ACC112 (cell line): ENCODE measurements at regions not wholly inside any gene's neighbourhood (a gene's known extent, or its start where the extent isn't known, plus 50 kb on each side); places are given as distances from the start of the nearest gene placed in this dataset.
"Not testable (repeated sequence)": the region's sequence is repeated elsewhere in the genome, so short reads cannot be mapped to it uniquely, and the experiment has no call there.

Experiments
- H2AFZ ChIP-seq: fragments of 200-600 bp; sonication (generic); one replicate; pipeline ENCODE4 v1.6.0; 2017; ENCODE audit warnings: antibody characterized with exemption, low read length; ENCODE audit not compliant: unreplicated experiment
- H3K27ac ChIP-seq: fragments of 200-600 bp; sonication (generic); 2 replicates; pipeline ENCODE4 v1.5.1; 2014; ENCODE audit warnings: low read depth, mild to moderate bottlenecking, antibody characterized with exemption, low read length, moderate library complexity
- H3K27me3 ChIP-seq: fragments of 200-600 bp; sonication (generic); 2 replicates; pipeline ENCODE4 v1.6.1; 2014; ENCODE audit warnings: mild to moderate bottlenecking, antibody characterized with exemption, low read length, moderate library complexity, mixed read lengths; ENCODE audit not compliant: insufficient read depth
- H3K36me3 ChIP-seq: fragments of 200-600 bp; sonication (generic); 2 replicates; pipeline ENCODE4 v1.6.1; 2016; ENCODE audit warnings: mild to moderate bottlenecking, antibody characterized with exemption, low read length, moderate library complexity, mixed read lengths; ENCODE audit not compliant: insufficient read depth
- H3K4me1 ChIP-seq: fragments of 200-600 bp; sonication (generic); one replicate; pipeline ENCODE4 v1.6.1; 2016; ENCODE audit warnings: low read length, mixed read lengths; ENCODE audit not compliant: insufficient read depth, unreplicated experiment, control insufficient read depth
- H3K4me3 ChIP-seq: fragments of 200-600 bp; sonication (generic); 2 replicates; pipeline ENCODE4 v1.5.1; 2014; ENCODE audit warnings: mild to moderate bottlenecking, low read depth, low read length
- H3K79me2 ChIP-seq: fragments of 200-600 bp; sonication (generic); one replicate; pipeline ENCODE4 v1.6.0; 2016; ENCODE audit warnings: low read length; ENCODE audit not compliant: control insufficient read depth, unreplicated experiment, insufficient read depth

GRCh38 chr3:6266135-6266534 is 594.8 kb upstream of the GRM7 start:
- Histone ChIP-seq H3K79me2 (no peaks in the 10 kb centered on the region), H3K4me3 (no peak overlapping the region), H3K4me1 (no peaks in the 10 kb centered on the region), H3K36me3 (no peaks in the 10 kb centered on the region), H3K27me3 (no peaks in the 10 kb centered on the region), H3K27ac (no peak overlapping the region), H2AFZ (no peak overlapping the region)

GRCh38 chr3:6273878-6274277 is 587.0 kb upstream of the GRM7 start:
- H3K4me1 ChIP-seq = no peaks in the 10 kb centered on the region
- H3K79me2 ChIP-seq = no peaks in the 10 kb centered on the region
- no peaks in the 10 kb centered on the region for H3K27me3 ChIP-seq
- no peak overlapping the region for H3K4me3 ChIP-seq
- no peak overlapping the region for H3K27ac ChIP-seq
- no peaks in the 10 kb centered on the region for H3K36me3 ChIP-seq
- H2AFZ ChIP-seq = no peak overlapping the region

GRCh38 chr3:6281662-6282061 is 579.3 kb upstream of the GRM7 start:
- H3K79me2 ChIP-seq = no peaks in the 10 kb centered on the region
- H3K4me3 ChIP-seq = no peak overlapping the region
- H2AFZ ChIP-seq = no peak overlapping the region
- H3K27me3 ChIP-seq = no peaks in the 10 kb centered on the region
- H3K4me1 ChIP-seq = no peaks in the 10 kb centered on the region
- no peak overlapping the region for H3K27ac ChIP-seq
- no peaks in the 10 kb centered on the region for H3K36me3 ChIP-seq

GRCh38 chr3:6282918-6283317 is 578.0 kb upstream of the GRM7 start:
- no peaks in the 10 kb centered on the region for H3K27me3 ChIP-seq
- no peak overlapping the region for H3K4me3 ChIP-seq
- no peaks in the 10 kb centered on the region for H3K4me1 ChIP-seq
- no peak overlapping the region for H3K27ac ChIP-seq
- H3K36me3 ChIP-seq = no peaks in the 10 kb centered on the region
- no peaks in the 10 kb centered on the region for H3K79me2 ChIP-seq
- no peak overlapping the region for H2AFZ ChIP-seq

GRCh38 chr3:6287088-6287875 is 573.6 kb upstream of the GRM7 start:
- Histone ChIP-seq H3K79me2 (no peaks in the 10 kb centered on the region), H3K27ac (no peak overlapping the region), H3K36me3 (no peaks in the 10 kb centered on the region), H3K4me3 (no peak overlapping the region), H2AFZ (no peak overlapping the region), H3K4me1 (no peaks in the 10 kb centered on the region), H3K27me3 (no peaks in the 10 kb centered on the region)

GRCh38 chr3:6301626-6302025 is 559.3 kb upstream of the GRM7 start:
- Histone ChIP-seq H2AFZ (no peak overlapping the region), H3K79me2 (no peaks in the 10 kb centered on the region), H3K27me3 (no peaks in the 10 kb centered on the region), H3K4me1 (no peaks in the 10 kb centered on the region), H3K27ac (no peak overlapping the region), H3K4me3 (no peak overlapping the region), H3K36me3 (no peaks in the 10 kb centered on the region)

GRCh38 chr3:6315906-6316305 is 545.0 kb upstream of the GRM7 start:
- no peaks in the 10 kb centered on the region for H3K79me2 ChIP-seq
- no peak overlapping the region for H3K27ac ChIP-seq
- no peaks in the 10 kb centered on the region for H3K27me3 ChIP-seq
- H3K4me1 ChIP-seq = no peaks in the 10 kb centered on the region
- H3K36me3 ChIP-seq = no peaks in the 10 kb centered on the region
- H3K4me3 ChIP-seq = no peak overlapping the region
- no peak overlapping the region for H2AFZ ChIP-seq

- Histone ChIP-seq H3K36me3 (no peaks in the 10 kb centered on the region), H3K79me2 (no peaks in the 10 kb centered on the region), H3K4me3 (no peak overlapping the region), H3K4me1 (no peaks in the 10 kb centered on the region), H3K27ac (no peak overlapping the region), H3K27me3 (no peaks in the 10 kb centered on the region), H2AFZ (no peak overlapping the region)
Measured at GRCh38 chr3:6321999-6322398, 538.9 kb upstream of the GRM7 start.

GRCh38 chr3:6326771-6327170 is 534.1 kb upstream of the GRM7 start:
- Histone ChIP-seq H3K4me1 (no peaks in the 10 kb centered on the region), H3K4me3 (no peak overlapping the region), H3K27ac (no peak overlapping the region), H3K79me2 (no peaks in the 10 kb centered on the region), H2AFZ (no peak overlapping the region), H3K27me3 (no peaks in the 10 kb centered on the region), H3K36me3 (no peaks in the 10 kb centered on the region)

GRCh38 chr3:6340980-6341325 is 520.0 kb upstream of the GRM7 start:
- H3K27me3 ChIP-seq, H2AFZ ChIP-seq, H3K36me3 ChIP-seq, H3K4me3 ChIP-seq, H3K27ac ChIP-seq, H3K4me1 ChIP-seq, H3K79me2 ChIP-seq: not testable (repeated sequence)

GRCh38 chr3:6351752-6352151 is 509.2 kb upstream of the GRM7 start:
- H3K27me3 ChIP-seq = no peaks in the 10 kb centered on the region
- no peaks in the 10 kb centered on the region for H3K4me1 ChIP-seq
- no peak overlapping the region for H3K27ac ChIP-seq
- no peaks in the 10 kb centered on the region for H3K36me3 ChIP-seq
- no peaks in the 10 kb centered on the region for H3K79me2 ChIP-seq
- H3K4me3 ChIP-seq = no peak overlapping the region
- H2AFZ ChIP-seq = no peak overlapping the region
